ENCODE measurements at regions not wholly inside any gene's neighbourhood (a gene's known extent, or its start where the extent isn't known, plus 50 kb on each side); places are given as distances from the start of the nearest gene placed in this dataset.

DNA sequence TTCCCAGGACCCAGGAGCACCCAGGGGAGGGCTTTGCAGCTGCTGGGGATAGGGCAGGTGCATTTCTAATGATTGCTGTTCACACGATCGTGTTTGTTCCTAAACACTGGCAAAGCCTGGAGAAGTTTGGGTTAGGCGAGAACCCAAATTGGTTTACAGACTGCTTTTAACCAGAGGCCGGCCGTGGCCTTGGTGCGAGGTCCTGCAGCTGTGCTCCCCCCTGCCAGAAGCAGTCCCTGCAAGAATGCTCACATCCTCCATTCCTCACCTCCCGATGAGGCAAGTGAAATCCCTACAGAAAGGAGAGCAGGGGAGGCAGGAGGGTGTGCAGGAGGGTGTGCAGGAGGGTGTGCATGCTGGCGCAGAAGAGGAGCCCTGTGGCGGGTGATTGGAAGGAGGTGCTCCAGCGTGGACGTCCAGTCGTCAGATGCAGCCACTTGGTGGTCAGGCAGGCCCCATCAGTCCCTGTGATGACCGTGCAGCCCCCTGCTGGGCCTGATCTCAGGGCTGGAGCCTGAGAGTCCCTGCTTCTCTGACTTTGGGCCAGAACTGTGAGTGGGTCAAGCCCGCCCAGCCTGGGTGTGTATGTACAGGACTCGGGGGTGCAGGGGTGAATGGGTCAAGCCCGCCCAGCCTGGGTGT, 55.7 kb upstream of the FRMD1 start:
- WGBS, 2 experiments (ENCODE audit: insufficient coverage in 1 of 2, insufficient read length in 1 of 2) = 93 to 94% methylated on average over 7 to 16 of the region's 16 CpGs
- Mint-ChIP-seq H3K27me3 (ENCODE audit: insufficient read depth) (peaks cover 31% of the 10 kb centered on the region), H3K4me1 (peaks cover 32% of the 10 kb centered on the region), H3K9me3 (no peaks in the 10 kb centered on the region), H3K36me3 (ENCODE audit: low read depth) (no peaks in the 10 kb centered on the region), H3K27ac (no peak overlapping the region), H3K4me3 (no peak overlapping the region)
- Histone ChIP-seq H3K9me3 (ENCODE audit: control insufficient read depth, low read length) (no peaks in the 10 kb centered on the region), H3K9ac (ENCODE audit: extremely low read depth, low read length, poor library complexity, severe bottlenecking) (no peak overlapping the region), H3K27me3 (ENCODE audit: control insufficient read depth, insufficient read depth, low read length, poor library complexity, severe bottlenecking) (no peaks in the 10 kb centered on the region), H3K4me1 (ENCODE audit: control insufficient read depth, insufficient read depth, low read length) (peaks cover 16% of the 10 kb centered on the region), H3K4me3 (ENCODE audit: low read length) (no peak overlapping the region), H3K36me3 (ENCODE audit: control insufficient read depth, insufficient read depth, low read length) (no peaks in the 10 kb centered on the region), H3K27ac (ENCODE audit: low read depth, low read length) (no peak overlapping the region)
- DNase-seq = peak; percentile 30
- TF ChIP-seq, protein P1, sequence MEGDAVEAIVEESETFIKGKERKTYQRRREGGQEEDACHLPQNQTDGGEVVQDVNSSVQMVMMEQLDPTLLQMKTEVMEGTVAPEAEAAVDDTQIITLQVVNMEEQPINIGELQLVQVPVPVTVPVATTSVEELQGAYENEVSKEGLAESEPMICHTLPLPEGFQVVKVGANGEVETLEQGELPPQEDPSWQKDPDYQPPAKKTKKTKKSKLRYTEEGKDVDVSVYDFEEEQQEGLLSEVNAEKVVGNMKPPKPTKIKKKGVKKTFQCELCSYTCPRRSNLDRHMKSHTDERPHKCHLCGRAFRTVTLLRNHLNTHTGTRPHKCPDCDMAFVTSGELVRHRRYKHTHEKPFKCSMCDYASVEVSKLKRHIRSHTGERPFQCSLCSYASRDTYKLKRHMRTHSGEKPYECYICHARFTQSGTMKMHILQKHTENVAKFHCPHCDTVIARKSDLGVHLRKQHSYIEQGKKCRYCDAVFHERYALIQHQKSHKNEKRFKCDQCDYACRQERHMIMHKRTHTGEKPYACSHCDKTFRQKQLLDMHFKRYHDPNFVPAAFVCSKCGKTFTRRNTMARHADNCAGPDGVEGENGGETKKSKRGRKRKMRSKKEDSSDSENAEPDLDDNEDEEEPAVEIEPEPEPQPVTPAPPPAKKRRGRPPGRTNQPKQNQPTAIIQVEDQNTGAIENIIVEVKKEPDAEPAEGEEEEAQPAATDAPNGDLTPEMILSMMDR (conservative IDR thresholded peaks at IDR 0.05) = no peak

DNA sequence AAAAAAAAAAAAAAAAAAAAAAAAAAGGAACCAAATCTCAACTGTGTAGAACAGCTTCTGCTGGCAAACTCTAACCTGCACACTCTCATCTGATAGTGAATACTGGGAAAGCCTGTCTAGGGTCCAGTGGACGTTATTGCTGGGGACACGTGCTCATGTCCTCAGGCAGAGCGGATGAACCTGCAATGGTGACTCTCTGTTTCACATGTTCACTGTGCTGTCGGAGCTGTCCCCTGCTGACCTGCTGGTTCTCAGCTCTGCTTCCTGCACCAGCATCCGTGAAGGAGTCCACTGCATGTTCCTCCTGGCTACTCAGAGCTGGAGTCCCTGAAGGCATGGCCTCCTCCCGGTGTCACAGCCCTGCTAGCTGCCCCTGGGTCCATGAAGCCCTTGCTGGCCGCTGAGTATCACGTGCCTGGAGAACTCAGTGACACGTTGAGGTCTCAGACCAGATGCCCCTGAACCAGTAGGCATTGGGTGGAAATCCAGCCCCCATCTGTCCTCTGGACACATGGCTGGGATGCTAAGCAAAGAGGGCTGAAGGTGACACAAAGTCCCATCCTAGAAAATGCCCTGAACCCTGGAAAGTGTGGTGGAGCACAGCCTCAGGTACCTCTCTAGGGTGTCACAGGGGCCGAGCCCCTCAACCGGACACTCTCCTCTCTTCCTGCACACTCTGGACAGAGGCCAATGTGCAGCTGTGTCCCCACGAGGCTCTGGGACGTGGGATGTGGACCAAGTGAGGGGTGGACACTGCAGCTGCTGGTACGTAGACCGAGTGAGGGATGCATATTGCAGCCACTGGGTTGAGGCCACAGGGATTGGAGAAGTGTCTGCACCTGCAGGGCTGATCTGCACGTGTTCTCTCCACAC, 54.9 kb upstream of the FRMD1 start:
- no peaks in the 10 kb centered on the region for H3K9me3 Mint-ChIP-seq
- peak overlapping the region; percentile 61 for H3K27ac ChIP-seq (ENCODE audit: low read depth, low read length)
- TF ChIP-seq, protein P1 (conservative IDR thresholded peaks at IDR 0.05) = no peak

DNA sequence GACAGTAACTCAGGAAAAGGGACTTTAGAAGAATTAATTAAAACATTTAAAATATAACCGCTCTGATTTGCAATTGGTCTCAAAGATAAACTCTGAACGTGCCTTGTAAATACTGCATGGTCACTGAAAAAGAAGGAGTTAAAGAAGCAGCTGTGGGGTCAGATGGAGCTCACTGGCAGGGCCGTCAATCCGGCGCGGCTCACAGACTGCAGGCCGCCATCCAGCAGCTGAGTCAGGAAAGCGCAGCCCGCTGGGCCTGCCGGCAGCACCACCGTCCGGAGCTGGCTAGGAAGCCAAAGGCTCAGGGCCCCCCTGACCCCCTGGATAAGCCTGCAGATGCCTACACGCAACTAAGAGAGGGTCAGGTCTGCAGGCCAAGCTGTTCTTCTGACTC, 54.2 kb upstream of the FRMD1 start:
- Mint-ChIP-seq H3K27ac (no peak overlapping the region), H3K9me3 (no peaks in the 10 kb centered on the region), H3K27me3 (ENCODE audit: insufficient read depth) (peaks cover 41% of the 10 kb centered on the region), H3K4me3 (no peak overlapping the region), H3K4me1 (peaks cover 32% of the 10 kb centered on the region), H3K36me3 (ENCODE audit: low read depth) (no peaks in the 10 kb centered on the region)
- Histone ChIP-seq H3K9me3 (ENCODE audit: control insufficient read depth, low read length) (no peaks in the 10 kb centered on the region), H3K4me1 (ENCODE audit: control insufficient read depth, insufficient read depth, low read length) (peaks cover 16% of the 10 kb centered on the region), H3K9ac (ENCODE audit: extremely low read depth, low read length, poor library complexity, severe bottlenecking) (no peak overlapping the region), H3K27me3 (ENCODE audit: control insufficient read depth, insufficient read depth, low read length, poor library complexity, severe bottlenecking) (peaks cover 3% of the 10 kb centered on the region), H3K36me3 (ENCODE audit: control insufficient read depth, insufficient read depth, low read length) (no peaks in the 10 kb centered on the region), H3K4me3 (ENCODE audit: low read length) (no peak overlapping the region), H3K27ac (ENCODE audit: low read depth, low read length) (peak overlapping the region; percentile 61)
- TF ChIP-seq, protein P1 (conservative IDR thresholded peaks at IDR 0.05) = no peak
- DNase-seq = peak; percentile 58
- WGBS, 2 experiments (ENCODE audit: insufficient coverage in 1 of 2, insufficient read length in 1 of 2) = 65 to 69% methylated on average over 11 to 13 of the region's 13 CpGs

More for the DNA sequence above, 54.9 kb upstream of the FRMD1 start:
- H3K36me3 ChIP-seq (ENCODE audit: control insufficient read depth, insufficient read depth, low read length) = no peaks in the 10 kb centered on the region
- 94 to 96% methylated on average over 13 to 16 of the region's 16 CpGs for WGBS, 2 experiments (ENCODE audit: insufficient coverage in 1 of 2, insufficient read length in 1 of 2)
- no peak overlapping the region for H3K4me3 ChIP-seq (ENCODE audit: low read length)
- Mint-ChIP-seq H3K27me3 (ENCODE audit: insufficient read depth) (peaks cover 36% of the 10 kb centered on the region), H3K4me1 (peaks cover 32% of the 10 kb centered on the region), H3K4me3 (no peak overlapping the region), H3K36me3 (ENCODE audit: low read depth) (no peaks in the 10 kb centered on the region), H3K27ac (no peak overlapping the region)
- H3K9me3 ChIP-seq (ENCODE audit: control insufficient read depth, low read length) = no peaks in the 10 kb centered on the region
- H3K4me1 ChIP-seq (ENCODE audit: control insufficient read depth, insufficient read depth, low read length) = peaks cover 16% of the 10 kb centered on the region
- H3K27me3 ChIP-seq (ENCODE audit: control insufficient read depth, insufficient read depth, low read length, poor library complexity, severe bottlenecking) = no peaks in the 10 kb centered on the region
- peak; percentile 38 for DNase-seq
- H3K9ac ChIP-seq (ENCODE audit: extremely low read depth, low read length, poor library complexity, severe bottlenecking) = no peak overlapping the region

Measured in endodermal cell (in vitro differentiated cells).